Lung (tissue), 11 donors: ENCODE measurements at regions not wholly inside any gene's neighbourhood (a gene's known extent, or its start where the extent isn't known, plus 50 kb on each side); places are given as distances from the start of the nearest gene placed in this dataset.

Source experiments
- ATAC-seq: fragments of 200-7000 bp; cut with Tn5 transposase; one replicate; pipeline ENCODE4 v1.9.1; 2020; ENCODE audit warnings: moderate number of reproducible peaks; ENCODE audit not compliant: insufficient read depth, low FRiP score
- DNase-seq, 3 donors: peaks; one replicate each; pipeline ENCODE4 v3.0.0-alpha.2; 2013 to 2017
- H3K27ac ChIP-seq, 2 donors: one replicate each; pipeline ENCODE4 v1.5.1; 2013; ENCODE audit warnings: mild to moderate bottlenecking in 2 of 2, moderate library complexity in 2 of 2, control low read depth in 1 of 2, inconsistent platforms in 1 of 2, low read depth in 1 of 2, low read length in 1 of 2
- H3K27me3 ChIP-seq, 3 donors: one replicate each; pipeline ENCODE4 v1.5.1; 2013; ENCODE audit warnings: low read length in 2 of 3; ENCODE audit not compliant: control insufficient read depth in 3 of 3, insufficient read depth in 3 of 3
- H3K36me3 ChIP-seq, 4 donors: one replicate each; pipeline ENCODE4 v1.5.1; 2013; ENCODE audit warnings: low read length in 4 of 4, mild to moderate bottlenecking in 1 of 4, moderate library complexity in 1 of 4; ENCODE audit not compliant: control insufficient read depth in 4 of 4, insufficient read depth in 4 of 4
- H3K4me1 ChIP-seq, 5 donors: one replicate each; pipeline ENCODE4 v1.5.1; 2013; ENCODE audit warnings: low read length in 5 of 5, mild to moderate bottlenecking in 2 of 5, moderate library complexity in 1 of 5; ENCODE audit not compliant: control insufficient read depth in 5 of 5, insufficient read depth in 5 of 5
- H3K4me3 ChIP-seq: one replicate; pipeline ENCODE4 v1.5.1; 2013; ENCODE audit warnings: mild to moderate bottlenecking, control low read depth, moderate library complexity
- H3K9ac ChIP-seq, 2 donors: one replicate each; pipeline ENCODE4 v1.5.1; 2013; ENCODE audit warnings: low read length in 2 of 2, control low read depth in 1 of 2; ENCODE audit not compliant: insufficient read depth in 1 of 2
- H3K9me3 ChIP-seq, 4 donors: one replicate each; pipeline ENCODE4 v1.5.1; 2013; ENCODE audit warnings: low read length in 3 of 4, mild to moderate bottlenecking in 1 of 4, moderate library complexity in 1 of 4; ENCODE audit not compliant: control insufficient read depth in 4 of 4, insufficient read depth in 3 of 4
- WGBS, 2 donors: extraction: QIAGEN DNeasy Blood & Tissue Kit; methylation state at CpG; one replicate each; pipeline ENCODE4 v1.1.7; 2013; 5-methylcytosine and 5-hydroxymethylcytosine counted together
- TF ChIP-seq, protein P1 (sequence below): IDR thresholded peaks from 2 replicates; pipeline ENCODE4 v1.5.1; 2012; ENCODE audit warnings: mild to moderate bottlenecking; ENCODE audit errors: control extremely low read depth, extremely low read depth
- donor health status: control.
- donor health status: control.
- donor health status: Bipolar disorder and iron deficiency.
- donor health status: healthy.
- donor health status: DM: yes; HTN: yes; CAD: no.

DNA sequence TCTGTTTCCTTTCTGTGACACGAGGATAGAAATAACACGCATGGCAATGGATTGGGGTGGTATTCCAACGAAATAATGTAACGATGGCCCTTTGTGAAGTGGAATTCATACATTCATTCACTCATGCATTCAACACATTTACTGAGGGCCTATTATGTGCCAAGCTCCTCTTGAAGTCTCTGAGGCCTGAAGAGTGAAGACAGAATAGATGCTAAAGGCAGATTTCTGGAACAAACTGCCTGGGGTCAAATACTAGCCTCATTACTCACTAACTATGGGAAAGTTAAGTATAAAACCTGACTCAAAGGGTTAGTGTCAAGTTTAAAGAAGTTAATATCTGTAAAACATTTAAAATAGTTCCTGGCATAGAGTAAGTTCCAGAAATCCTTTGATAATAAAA lies 279.6 kb upstream of the SULF2 start:
- H3K27me3 ChIP-seq: peaks cover 0 to 2% (median 0%) of the 10 kb centered on the region in 3 donors
- TF ChIP-seq, protein P1, sequence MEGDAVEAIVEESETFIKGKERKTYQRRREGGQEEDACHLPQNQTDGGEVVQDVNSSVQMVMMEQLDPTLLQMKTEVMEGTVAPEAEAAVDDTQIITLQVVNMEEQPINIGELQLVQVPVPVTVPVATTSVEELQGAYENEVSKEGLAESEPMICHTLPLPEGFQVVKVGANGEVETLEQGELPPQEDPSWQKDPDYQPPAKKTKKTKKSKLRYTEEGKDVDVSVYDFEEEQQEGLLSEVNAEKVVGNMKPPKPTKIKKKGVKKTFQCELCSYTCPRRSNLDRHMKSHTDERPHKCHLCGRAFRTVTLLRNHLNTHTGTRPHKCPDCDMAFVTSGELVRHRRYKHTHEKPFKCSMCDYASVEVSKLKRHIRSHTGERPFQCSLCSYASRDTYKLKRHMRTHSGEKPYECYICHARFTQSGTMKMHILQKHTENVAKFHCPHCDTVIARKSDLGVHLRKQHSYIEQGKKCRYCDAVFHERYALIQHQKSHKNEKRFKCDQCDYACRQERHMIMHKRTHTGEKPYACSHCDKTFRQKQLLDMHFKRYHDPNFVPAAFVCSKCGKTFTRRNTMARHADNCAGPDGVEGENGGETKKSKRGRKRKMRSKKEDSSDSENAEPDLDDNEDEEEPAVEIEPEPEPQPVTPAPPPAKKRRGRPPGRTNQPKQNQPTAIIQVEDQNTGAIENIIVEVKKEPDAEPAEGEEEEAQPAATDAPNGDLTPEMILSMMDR: no peak
- H3K36me3 ChIP-seq: no peaks in the 10 kb centered on the region
- no peak overlapping the region for H3K4me3 ChIP-seq
- ATAC-seq (no peak), DNase-seq (no peak)
- peaks cover 0 to 8% (median 0%) of the 10 kb centered on the region in 4 donors for H3K9me3 ChIP-seq
- H3K4me1 ChIP-seq: peaks cover 0 to 2% (median 0%) of the 10 kb centered on the region in 5 donors
- 91 to 92% methylated on average over 4 of the region's 4 CpGs for WGBS, 2 donors
- no peak overlapping the region for H3K27ac ChIP-seq
- H3K9ac ChIP-seq: no peak overlapping the region

DNA sequence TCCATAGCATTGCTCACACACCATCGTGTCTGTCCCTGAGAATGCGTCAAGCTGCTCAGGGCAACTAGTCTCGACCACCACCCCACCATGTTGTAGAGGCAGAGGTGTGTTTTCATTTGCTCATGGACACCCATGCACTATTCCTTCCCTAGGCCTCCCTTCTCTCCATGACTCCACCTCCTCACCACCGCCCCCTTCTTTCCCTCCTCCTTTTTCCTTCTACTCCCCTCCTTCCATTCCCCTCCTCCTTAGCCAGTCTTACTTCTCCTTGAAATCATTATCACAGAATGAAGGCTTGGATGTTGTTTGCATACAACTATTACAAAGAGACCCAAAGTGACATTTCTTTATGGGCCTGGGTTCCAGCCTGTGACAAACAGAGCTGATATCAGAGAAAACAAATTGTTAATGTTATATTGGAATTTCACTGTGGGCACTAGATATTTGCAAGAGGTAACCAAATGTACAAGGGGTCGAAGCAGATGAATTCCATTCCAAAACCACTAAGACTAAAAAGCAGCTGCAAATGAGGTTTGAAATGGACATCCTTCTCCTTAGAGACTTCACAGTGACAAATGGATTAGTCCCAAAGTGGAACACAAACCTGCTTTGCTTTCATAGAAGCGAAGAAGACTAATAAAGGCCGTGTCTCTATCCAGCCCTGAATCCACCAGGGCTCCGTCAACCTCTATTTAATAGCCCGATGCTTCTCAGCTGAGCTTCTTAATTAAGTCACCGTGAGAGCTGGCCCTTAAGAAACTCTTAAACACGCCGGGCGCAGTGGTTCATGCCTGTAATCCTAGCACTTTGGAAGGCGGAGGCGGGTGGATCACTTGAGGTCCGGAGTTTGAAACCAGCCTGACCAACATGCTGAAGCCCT lies 275.8 kb upstream of the SULF2 start:
- ATAC-seq (no peak), DNase-seq (no peak)
- H3K27ac ChIP-seq: no peak overlapping the region
- H3K9ac ChIP-seq: no peak overlapping the region
- TF ChIP-seq, protein P1: no peak
- H3K4me3 ChIP-seq: no peak overlapping the region
- peaks cover 0 to 2% (median 0%) of the 10 kb centered on the region in 3 donors for H3K27me3 ChIP-seq
- WGBS, 2 donors: 90 to 94% methylated on average over 16 of the region's 16 CpGs
- no peaks in the 10 kb centered on the region for H3K36me3 ChIP-seq
- H3K9me3 ChIP-seq: peaks cover 0 to 10% (median 0%) of the 10 kb centered on the region in 4 donors
- peaks cover 0 to 2% (median 0%) of the 10 kb centered on the region in 5 donors for H3K4me1 ChIP-seq

DNA sequence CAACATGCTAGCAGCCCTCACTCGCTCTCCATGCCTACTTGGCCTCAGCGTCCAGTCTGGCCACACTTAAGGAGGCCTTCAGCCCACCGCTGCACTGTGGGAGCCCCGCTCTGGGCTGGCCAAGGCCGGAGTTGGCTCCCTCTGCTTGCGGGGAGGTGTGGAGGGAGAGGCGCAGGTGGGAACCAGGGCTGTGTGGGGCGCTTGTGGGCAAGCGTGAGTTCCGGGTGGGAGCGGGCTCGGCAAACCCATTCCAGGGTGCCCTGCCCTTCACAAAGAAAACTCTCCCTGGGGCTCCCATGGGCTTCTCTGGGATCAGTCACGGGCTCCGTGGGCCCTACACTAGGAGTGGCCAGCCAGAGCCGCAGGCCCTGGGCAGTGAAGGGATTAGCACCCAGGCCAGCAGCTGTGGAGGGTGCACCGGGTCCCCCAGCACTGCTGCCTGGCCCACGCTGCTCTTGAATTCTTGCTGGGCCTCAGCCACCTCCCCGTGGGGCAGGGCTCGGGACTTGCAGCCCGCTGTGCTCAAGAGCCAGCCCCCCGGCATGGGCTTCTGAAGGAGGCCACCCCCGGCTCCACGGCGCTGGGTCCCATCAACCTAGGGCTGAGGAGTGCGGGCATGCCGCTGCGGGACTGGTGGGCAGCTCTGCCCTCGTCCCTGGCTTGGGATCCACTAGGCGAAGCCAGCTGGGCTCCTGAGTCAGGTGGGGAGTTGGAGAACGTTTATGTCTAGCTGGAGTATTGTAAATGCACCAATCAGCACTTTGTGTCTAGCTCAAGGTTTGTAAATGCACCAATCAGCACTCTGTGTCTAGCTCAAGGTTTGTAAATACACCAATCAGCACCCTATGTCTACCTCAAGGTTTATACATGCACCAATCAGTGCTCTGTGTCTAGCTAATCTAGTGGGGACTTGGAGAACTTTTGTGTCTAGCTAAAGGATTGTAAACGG lies 273.6 kb upstream of the SULF2 start:
- no peak overlapping the region for H3K27ac ChIP-seq
- peaks cover 0 to 2% (median 0%) of the 10 kb centered on the region in 5 donors for H3K4me1 ChIP-seq
- H3K9ac ChIP-seq: no peak overlapping the region
- no peaks in the 10 kb centered on the region for H3K36me3 ChIP-seq
- H3K27me3 ChIP-seq: peaks cover 0 to 4% (median 3%) of the 10 kb centered on the region in 3 donors
- no peak overlapping the region for H3K4me3 ChIP-seq
- H3K9me3 ChIP-seq: peaks cover 0 to 10% (median 0%) of the 10 kb centered on the region in 4 donors
- TF ChIP-seq, protein P1: no peak
- DNase-seq (no peak), ATAC-seq (no peak)
- 92 to 93% methylated on average over 31 of the region's 31 CpGs for WGBS, 2 donors
